ENCODE measurements at regions not wholly inside any gene's neighbourhood (a gene's known extent, or its start where the extent isn't known, plus 50 kb on each side); places are given as distances from the start of the nearest gene placed in this dataset.

DNA sequence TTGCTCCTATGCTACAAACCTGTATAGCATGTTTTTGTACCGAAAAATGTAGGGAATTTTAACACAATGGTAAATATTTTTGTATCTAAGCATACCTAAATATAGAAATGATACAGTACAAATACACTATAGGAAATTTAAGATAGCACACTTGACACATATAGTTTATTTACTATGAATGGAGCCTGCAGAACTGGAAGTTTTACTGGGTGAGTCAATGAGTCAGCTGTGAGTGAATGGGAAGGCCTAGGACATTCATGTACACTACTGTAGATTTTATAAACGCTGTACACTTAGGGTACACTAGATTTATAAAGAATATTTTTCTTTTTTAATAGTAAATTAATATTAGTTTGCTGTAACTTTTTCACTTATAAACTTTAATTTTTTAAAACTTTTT is 707.7 kb upstream of the EPHA6 start:
- no peak for DNase-seq (ENCODE audit: low read depth, low spot score)
